ENCODE measurements at regions not wholly inside any gene's neighbourhood (a gene's known extent, or its start where the extent isn't known, plus 50 kb on each side); places are given as distances from the start of the nearest gene placed in this dataset.

GRCh38 chr5:144712090-144712489 is 541.4 kb downstream of the KCTD16 start:
- Histone ChIP-seq H3K36me3 (ENCODE audit: control insufficient read depth, insufficient read depth, low read length) (no peaks in the 10 kb centered on the region), H3K9me3 (replicated peaks; ENCODE audit: control insufficient read depth, insufficient read depth, low read depth, low read length) (no peaks in the 10 kb centered on the region), H3K4me3 (no peak overlapping the region), H3K9me1 (ENCODE audit: control insufficient read depth, insufficient read depth, low read length) (no peaks in the 10 kb centered on the region), H3K79me2 (ENCODE audit: control insufficient read depth, insufficient read depth, low read length) (no peaks in the 10 kb centered on the region), H3K27ac (ENCODE audit: extremely low read depth, low read depth, low read length) (no peak overlapping the region), H3K9ac (ENCODE audit: insufficient read depth in 1 of 2, low read depth in 2 of 2, low read length in 2 of 2) (no peak overlapping the region), H2AFZ (ENCODE audit: low read depth, low read length) (no peak overlapping the region), H3K27me3 (ENCODE audit: control insufficient read depth in 2 of 2, insufficient read depth in 2 of 2, low read length in 2 of 2) (no peaks in the 10 kb centered on the region), H3K4me1 (replicated peaks in 1 of 2; ENCODE audit: control insufficient read depth in 2 of 2, insufficient read depth in 2 of 2, low read length in 2 of 2) (no peaks in the 10 kb centered on the region), H3K4me2 (ENCODE audit: insufficient read depth, low read length) (no peak overlapping the region), H4K20me1 (replicated peaks; ENCODE audit: control insufficient read depth, insufficient read depth, low read length) (no peaks in the 10 kb centered on the region)
- intact Hi-C loops (cut with micrococcal nuclease): no loop called here
- ChIA-PET POLR2A (no interaction called here), CTCF (ENCODE audit: low intra/inter-chr PET ratio) (no interaction called here)
- ATAC-seq (no peak), DNase-seq (ENCODE audit: extremely low read depth in 1 of 4, low spot score in 3 of 4) (no peak), FAIRE-seq (no peak)
- no TSS peak for BruUV-seq (replicated peaks)
- TF ChIP-seq MYC (IDR thresholded peaks at IDR 0.05; ENCODE audit: low read depth, low read length) (no peak), MYC (CRISPR knock-in tag; IDR thresholded peaks at IDR 0.05; ENCODE audit: borderline replicate concordance, low read depth) (no peak), ZNF12 (CRISPR knock-in tag; IDR thresholded peaks at IDR 0.05) (no peak), RBM25 (IDR thresholded peaks at IDR 0.05; ENCODE audit: low read depth, low read length, severe bottlenecking) (no peak), NBN (IDR thresholded peaks at IDR 0.05; ENCODE audit: low read depth) (no peak), ATF1 (CRISPR knock-in tag; IDR thresholded peaks at IDR 0.05) (no peak), ATF1 (tag; IDR thresholded peaks at IDR 0.05) (no peak)
- TF ChIP-seq, protein P1, sequence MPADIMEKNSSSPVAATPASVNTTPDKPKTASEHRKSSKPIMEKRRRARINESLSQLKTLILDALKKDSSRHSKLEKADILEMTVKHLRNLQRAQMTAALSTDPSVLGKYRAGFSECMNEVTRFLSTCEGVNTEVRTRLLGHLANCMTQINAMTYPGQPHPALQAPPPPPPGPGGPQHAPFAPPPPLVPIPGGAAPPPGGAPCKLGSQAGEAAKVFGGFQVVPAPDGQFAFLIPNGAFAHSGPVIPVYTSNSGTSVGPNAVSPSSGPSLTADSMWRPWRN (IDR thresholded peaks at IDR 0.05; ENCODE audit: low read depth): no peak
- WGBS (ENCODE audit: insufficient coverage, low coverage, missing lambda C conversion rate): 0% methylated on average over 3 of the region's 3 CpGs
- in situ Hi-C loops (cut with MboI): no loop called here

DNA sequence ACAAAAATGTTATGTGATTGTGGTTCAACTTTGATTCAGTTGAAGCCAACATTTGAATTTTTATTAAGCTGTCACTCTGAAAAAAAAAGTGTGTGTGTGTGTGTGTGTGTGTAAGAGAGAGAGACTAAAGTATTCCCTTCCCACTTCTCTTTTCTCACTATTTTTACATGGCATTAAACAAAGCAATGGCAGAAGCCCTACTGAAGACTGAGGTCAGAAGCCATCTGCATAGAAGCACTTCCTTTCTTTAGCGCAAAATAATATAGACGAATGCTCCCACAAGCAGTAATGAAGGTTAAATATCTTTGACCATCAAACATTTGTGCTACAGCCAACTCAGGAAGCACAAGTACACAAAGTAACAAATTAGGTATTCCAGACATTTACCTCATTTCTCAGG is 540.5 kb downstream of the KCTD16 start:
- Histone ChIP-seq H3K4me3 (no peak overlapping the region), H3K4me2 (ENCODE audit: insufficient read depth, low read length) (no peak overlapping the region), H4K20me1 (replicated peaks; ENCODE audit: control insufficient read depth, insufficient read depth, low read length) (no peaks in the 10 kb centered on the region), H2AFZ (ENCODE audit: low read depth, low read length) (no peak overlapping the region), H3K27me3 (ENCODE audit: control insufficient read depth in 2 of 2, insufficient read depth in 2 of 2, low read length in 2 of 2) (no peaks in the 10 kb centered on the region), H3K9me3 (replicated peaks; ENCODE audit: control insufficient read depth, insufficient read depth, low read depth, low read length) (no peaks in the 10 kb centered on the region), H3K36me3 (ENCODE audit: control insufficient read depth, insufficient read depth, low read length) (no peaks in the 10 kb centered on the region), H3K27ac (ENCODE audit: extremely low read depth, low read depth, low read length) (no peak overlapping the region), H3K4me1 (replicated peaks in 1 of 2; ENCODE audit: control insufficient read depth in 2 of 2, insufficient read depth in 2 of 2, low read length in 2 of 2) (no peaks in the 10 kb centered on the region), H3K9ac (ENCODE audit: insufficient read depth in 1 of 2, low read depth in 2 of 2, low read length in 2 of 2) (no peak overlapping the region), H3K79me2 (ENCODE audit: control insufficient read depth, insufficient read depth, low read length) (no peaks in the 10 kb centered on the region), H3K9me1 (ENCODE audit: control insufficient read depth, insufficient read depth, low read length) (no peaks in the 10 kb centered on the region)
- DNase-seq (ENCODE audit: extremely low read depth in 1 of 4, low spot score in 3 of 4) (no peak), FAIRE-seq (no peak), ATAC-seq (no peak)
- in situ Hi-C loops (cut with MboI) (no loop called here), intact Hi-C loops (cut with micrococcal nuclease) (no loop called here)
- WGBS (ENCODE audit: insufficient coverage, low coverage, missing lambda C conversion rate): 0% methylated on average over 2 of the region's 2 CpGs
- BruUV-seq (replicated peaks): no TSS peak
- ChIA-PET POLR2A (no interaction called here), CTCF (ENCODE audit: low intra/inter-chr PET ratio) (no interaction called here)
- TF ChIP-seq THRA (IDR thresholded peaks at IDR 0.05) (no peak), HMGN3 (IDR thresholded peaks at IDR 0.05; ENCODE audit: borderline replicate concordance, extremely low read depth, insufficient read length, low read depth, low read length) (no peak)

Data from K562 (cell line).